ENCODE measurements at regions not wholly inside any gene's neighbourhood (a gene's known extent, or its start where the extent isn't known, plus 50 kb on each side); places are given as distances from the start of the nearest gene placed in this dataset.
"Not testable (repeated sequence)": the region's sequence is repeated elsewhere in the genome, so short reads cannot be mapped to it uniquely, and the experiment has no call there.

GRCh38 chr2:5019324-5019723 is 672.9 kb upstream of the SOX11 start:
- no peak overlapping the region for H3K27ac ChIP-seq (ENCODE audit: low read depth in 1 of 2, low read length in 1 of 2)
- H3K27me3 ChIP-seq (ENCODE audit: control insufficient read depth in 2 of 2, insufficient read depth in 1 of 2, low read length in 1 of 2) = no peaks in the 10 kb centered on the region
- no peak for DNase-seq (ENCODE audit: low read depth in 6 of 9, low spot score in 9 of 9)
- 87% methylated on average over 5 of the region's 5 CpGs for WGBS
- H3K4me3 ChIP-seq (ENCODE audit: low read length in 2 of 2) = no peak overlapping the region
- no peaks in the 10 kb centered on the region for H3K4me1 ChIP-seq (ENCODE audit: control insufficient read depth in 2 of 2, insufficient read depth in 2 of 2, low read length in 2 of 2)
- peaks cover 0 to 8% of the 10 kb centered on the region in 2 donors for H3K9me3 ChIP-seq (ENCODE audit: control insufficient read depth in 2 of 2, insufficient read depth in 1 of 2, low read length in 1 of 2)
- H3K36me3 ChIP-seq (ENCODE audit: control insufficient read depth in 2 of 2, insufficient read depth in 2 of 2, low read length in 1 of 2) = no peaks in the 10 kb centered on the region

- Histone ChIP-seq H3K36me3 (ENCODE audit: control insufficient read depth in 2 of 2, insufficient read depth in 2 of 2, low read length in 1 of 2) (no peaks in the 10 kb centered on the region), H3K4me3 (ENCODE audit: low read length in 2 of 2) (no peak overlapping the region), H3K27me3 (ENCODE audit: control insufficient read depth in 2 of 2, insufficient read depth in 1 of 2, low read length in 1 of 2) (no peaks in the 10 kb centered on the region), H3K4me1 (ENCODE audit: control insufficient read depth in 2 of 2, insufficient read depth in 2 of 2, low read length in 2 of 2) (no peaks in the 10 kb centered on the region), H3K27ac (ENCODE audit: low read depth in 1 of 2, low read length in 1 of 2) (no peak overlapping the region), H3K9me3 (ENCODE audit: control insufficient read depth in 2 of 2, insufficient read depth in 1 of 2, low read length in 1 of 2) (peaks cover 0 to 14% of the 10 kb centered on the region in 2 donors)
- WGBS = 86% methylated on average over 8 of the region's 8 CpGs
- DNase-seq (ENCODE audit: low read depth in 6 of 9, low spot score in 9 of 9) = no peak
These were observed 671.9 kb upstream of the SOX11 start for GRCh38 chr2:5020116-5020875.

GRCh38 chr2:5021136-5021535 is 671.0 kb upstream of the SOX11 start:
- no peak overlapping the region for H3K4me3 ChIP-seq (ENCODE audit: low read length in 2 of 2)
- H3K27ac ChIP-seq (ENCODE audit: low read depth in 1 of 2, low read length in 1 of 2) = no peak overlapping the region
- H3K36me3 ChIP-seq (ENCODE audit: control insufficient read depth in 2 of 2, insufficient read depth in 2 of 2, low read length in 1 of 2) = no peaks in the 10 kb centered on the region
- DNase-seq (ENCODE audit: low read depth in 6 of 9, low spot score in 9 of 9) = no peak
- no peaks in the 10 kb centered on the region for H3K27me3 ChIP-seq (ENCODE audit: control insufficient read depth in 2 of 2, insufficient read depth in 1 of 2, low read length in 1 of 2)
- H3K4me1 ChIP-seq (ENCODE audit: control insufficient read depth in 2 of 2, insufficient read depth in 2 of 2, low read length in 2 of 2) = no peaks in the 10 kb centered on the region
- peaks cover 0 to 14% of the 10 kb centered on the region in 2 donors for H3K9me3 ChIP-seq (ENCODE audit: control insufficient read depth in 2 of 2, insufficient read depth in 1 of 2, low read length in 1 of 2)
- WGBS = 82% methylated on average over 2 of the region's 2 CpGs

- H3K4me3 ChIP-seq (ENCODE audit: low read length in 2 of 2) = no peak overlapping the region
- H3K9me3 ChIP-seq (ENCODE audit: control insufficient read depth in 2 of 2, insufficient read depth in 1 of 2, low read length in 1 of 2) = peaks cover 0 to 14% of the 10 kb centered on the region in 2 donors
- H3K36me3 ChIP-seq (ENCODE audit: control insufficient read depth in 2 of 2, insufficient read depth in 2 of 2, low read length in 1 of 2) = no peaks in the 10 kb centered on the region
- no peak for DNase-seq (ENCODE audit: low read depth in 6 of 9, low spot score in 9 of 9)
- no peaks in the 10 kb centered on the region for H3K4me1 ChIP-seq (ENCODE audit: control insufficient read depth in 2 of 2, insufficient read depth in 2 of 2, low read length in 2 of 2)
- no peak overlapping the region for H3K27ac ChIP-seq (ENCODE audit: low read depth in 1 of 2, low read length in 1 of 2)
- H3K27me3 ChIP-seq (ENCODE audit: control insufficient read depth in 2 of 2, insufficient read depth in 1 of 2, low read length in 1 of 2) = no peaks in the 10 kb centered on the region
- 97% methylated on average over 3 of the region's 3 CpGs for WGBS
These were observed 670.1 kb upstream of the SOX11 start for GRCh38 chr2:5022061-5022460.

- H3K4me3 ChIP-seq (ENCODE audit: low read length in 2 of 2); DNase-seq (ENCODE audit: low read depth in 6 of 9, low spot score in 9 of 9); H3K27me3 ChIP-seq (ENCODE audit: control insufficient read depth in 2 of 2, insufficient read depth in 1 of 2, low read length in 1 of 2); H3K27ac ChIP-seq (ENCODE audit: low read depth in 1 of 2, low read length in 1 of 2); H3K36me3 ChIP-seq (ENCODE audit: control insufficient read depth in 2 of 2, insufficient read depth in 2 of 2, low read length in 1 of 2); H3K4me1 ChIP-seq (ENCODE audit: control insufficient read depth in 2 of 2, insufficient read depth in 2 of 2, low read length in 2 of 2): not testable (repeated sequence)
- peaks cover 0 to 14% of the 10 kb centered on the region in 2 donors for H3K9me3 ChIP-seq (ENCODE audit: control insufficient read depth in 2 of 2, insufficient read depth in 1 of 2, low read length in 1 of 2)
These were observed 669.2 kb upstream of the SOX11 start for GRCh38 chr2:5022708-5023635.

- no peaks in the 10 kb centered on the region for H3K27me3 ChIP-seq (ENCODE audit: control insufficient read depth in 2 of 2, insufficient read depth in 1 of 2, low read length in 1 of 2)
- no peak overlapping the region for H3K27ac ChIP-seq (ENCODE audit: low read depth in 1 of 2, low read length in 1 of 2)
- peaks cover 0 to 11% of the 10 kb centered on the region in 2 donors for H3K9me3 ChIP-seq (ENCODE audit: control insufficient read depth in 2 of 2, insufficient read depth in 1 of 2, low read length in 1 of 2)
- no peak for DNase-seq (ENCODE audit: low read depth in 6 of 9, low spot score in 9 of 9)
- no peaks in the 10 kb centered on the region for H3K4me1 ChIP-seq (ENCODE audit: control insufficient read depth in 2 of 2, insufficient read depth in 2 of 2, low read length in 2 of 2)
- H3K36me3 ChIP-seq (ENCODE audit: control insufficient read depth in 2 of 2, insufficient read depth in 2 of 2, low read length in 1 of 2) = no peaks in the 10 kb centered on the region
- H3K4me3 ChIP-seq (ENCODE audit: low read length in 2 of 2) = no peak overlapping the region
- 93% methylated on average over 9 of the region's 9 CpGs for WGBS
These were observed 665.5 kb upstream of the SOX11 start for GRCh38 chr2:5026571-5027234.

- 96% methylated on average over 6 of the region's 6 CpGs for WGBS
- no peak overlapping the region for H3K27ac ChIP-seq (ENCODE audit: low read depth in 1 of 2, low read length in 1 of 2)
- DNase-seq (ENCODE audit: low read depth in 6 of 9, low spot score in 9 of 9) = no peak
- H3K4me3 ChIP-seq (ENCODE audit: low read length in 2 of 2) = no peak overlapping the region
- peaks cover 0 to 4% of the 10 kb centered on the region in 2 donors for H3K9me3 ChIP-seq (ENCODE audit: control insufficient read depth in 2 of 2, insufficient read depth in 1 of 2, low read length in 1 of 2)
- no peaks in the 10 kb centered on the region for H3K4me1 ChIP-seq (ENCODE audit: control insufficient read depth in 2 of 2, insufficient read depth in 2 of 2, low read length in 2 of 2)
- no peaks in the 10 kb centered on the region for H3K36me3 ChIP-seq (ENCODE audit: control insufficient read depth in 2 of 2, insufficient read depth in 2 of 2, low read length in 1 of 2)
- H3K27me3 ChIP-seq (ENCODE audit: control insufficient read depth in 2 of 2, insufficient read depth in 1 of 2, low read length in 1 of 2) = no peaks in the 10 kb centered on the region
These were observed 657.1 kb upstream of the SOX11 start for GRCh38 chr2:5035057-5035488.

GRCh38 chr2:5036256-5036655 is 655.9 kb upstream of the SOX11 start:
- Histone ChIP-seq H3K27me3 (ENCODE audit: control insufficient read depth in 2 of 2, insufficient read depth in 1 of 2, low read length in 1 of 2) (no peaks in the 10 kb centered on the region), H3K27ac (ENCODE audit: low read depth in 1 of 2, low read length in 1 of 2) (no peak overlapping the region), H3K9me3 (ENCODE audit: control insufficient read depth in 2 of 2, insufficient read depth in 1 of 2, low read length in 1 of 2) (peaks cover 0 to 4% of the 10 kb centered on the region in 2 donors), H3K4me1 (ENCODE audit: control insufficient read depth in 2 of 2, insufficient read depth in 2 of 2, low read length in 2 of 2) (no peaks in the 10 kb centered on the region), H3K36me3 (ENCODE audit: control insufficient read depth in 2 of 2, insufficient read depth in 2 of 2, low read length in 1 of 2) (no peaks in the 10 kb centered on the region), H3K4me3 (ENCODE audit: low read length in 2 of 2) (no peak overlapping the region)
- no peak for DNase-seq (ENCODE audit: low read depth in 6 of 9, low spot score in 9 of 9)
- WGBS = 92% methylated on average over 4 of the region's 4 CpGs
